ENCODE measurements at regions not wholly inside any gene's neighbourhood (a gene's known extent, or its start where the extent isn't known, plus 50 kb on each side); places are given as distances from the start of the nearest gene placed in this dataset.

DNA sequence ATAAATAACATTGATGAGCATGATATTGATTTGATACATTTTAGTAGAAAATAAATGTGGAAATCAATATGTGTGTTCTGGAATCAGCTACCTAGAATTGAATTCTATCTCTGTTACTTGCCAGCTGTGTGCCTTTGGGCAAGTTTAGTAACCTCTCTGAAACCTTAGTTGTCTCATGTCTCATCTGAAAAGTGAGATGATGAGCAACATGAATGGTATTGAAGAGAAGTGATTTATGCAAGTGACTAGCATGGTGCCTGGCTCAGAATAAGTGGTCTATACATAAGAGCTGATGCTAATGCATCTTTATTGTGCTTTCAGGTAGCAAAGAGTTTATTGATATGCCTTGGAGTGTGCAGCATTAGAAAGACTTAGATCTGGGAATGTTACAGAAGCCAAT, 383.3 kb downstream of the PRDM2 start:
- TF ChIP-seq, protein P1, sequence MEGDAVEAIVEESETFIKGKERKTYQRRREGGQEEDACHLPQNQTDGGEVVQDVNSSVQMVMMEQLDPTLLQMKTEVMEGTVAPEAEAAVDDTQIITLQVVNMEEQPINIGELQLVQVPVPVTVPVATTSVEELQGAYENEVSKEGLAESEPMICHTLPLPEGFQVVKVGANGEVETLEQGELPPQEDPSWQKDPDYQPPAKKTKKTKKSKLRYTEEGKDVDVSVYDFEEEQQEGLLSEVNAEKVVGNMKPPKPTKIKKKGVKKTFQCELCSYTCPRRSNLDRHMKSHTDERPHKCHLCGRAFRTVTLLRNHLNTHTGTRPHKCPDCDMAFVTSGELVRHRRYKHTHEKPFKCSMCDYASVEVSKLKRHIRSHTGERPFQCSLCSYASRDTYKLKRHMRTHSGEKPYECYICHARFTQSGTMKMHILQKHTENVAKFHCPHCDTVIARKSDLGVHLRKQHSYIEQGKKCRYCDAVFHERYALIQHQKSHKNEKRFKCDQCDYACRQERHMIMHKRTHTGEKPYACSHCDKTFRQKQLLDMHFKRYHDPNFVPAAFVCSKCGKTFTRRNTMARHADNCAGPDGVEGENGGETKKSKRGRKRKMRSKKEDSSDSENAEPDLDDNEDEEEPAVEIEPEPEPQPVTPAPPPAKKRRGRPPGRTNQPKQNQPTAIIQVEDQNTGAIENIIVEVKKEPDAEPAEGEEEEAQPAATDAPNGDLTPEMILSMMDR (IDR thresholded peaks at IDR 0.05), result no peak
- no peak for TF ChIP-seq POLR2AphosphoS5 (IDR thresholded peaks at IDR 0.05)
